Mesenchymal stem cell (in vitro differentiated cells and primary cell): ENCODE measurements at regions not wholly inside any gene's neighbourhood (a gene's known extent, or its start where the extent isn't known, plus 50 kb on each side); places are given as distances from the start of the nearest gene placed in this dataset.

Source experiments
- DNase-seq: peaks from one replicate; pipeline ENCODE4 v3.0.0-alpha.2; 2013
- H2AFZ ChIP-seq: one replicate; pipeline ENCODE4 v1.6.1; 2013; ENCODE audit warnings: low read depth, mild to moderate bottlenecking, control low read depth, inconsistent platforms, low read length, moderate library complexity
- H2AK5ac ChIP-seq: 2 replicates; pipeline ENCODE4 v1.6.1; 2013; ENCODE audit warnings: low read length, moderate library complexity, mild to moderate bottlenecking, inconsistent platforms; ENCODE audit not compliant: severe bottlenecking
- H2BK120ac ChIP-seq: one replicate; pipeline ENCODE4 v1.6.1; 2013; ENCODE audit warnings: low read depth, mild to moderate bottlenecking, inconsistent platforms, low read length, moderate library complexity
- H2BK12ac ChIP-seq, 2 experiments: one replicate each; pipeline ENCODE4 v1.6.1; 2013; ENCODE audit warnings: inconsistent platforms in 2 of 2, low read length in 2 of 2, mild to moderate bottlenecking in 2 of 2, moderate library complexity in 2 of 2, control low read depth in 1 of 2
- H2BK15ac ChIP-seq: one replicate; pipeline ENCODE4 v1.6.1; 2013; ENCODE audit warnings: mild to moderate bottlenecking, low read depth, inconsistent platforms; ENCODE audit not compliant: poor library complexity, severe bottlenecking
- H2BK5ac ChIP-seq: 2 replicates; pipeline ENCODE4 v1.6.1; 2013; ENCODE audit warnings: low read depth, mild to moderate bottlenecking, low read length, control low read depth, inconsistent platforms; ENCODE audit not compliant: poor library complexity, severe bottlenecking
- H3K14ac ChIP-seq, 2 experiments: one replicate each; pipeline ENCODE4 v1.6.1; 2013; ENCODE audit warnings: inconsistent platforms in 2 of 2, low read length in 2 of 2, control low read depth in 1 of 2, mild to moderate bottlenecking in 1 of 2, moderate library complexity in 1 of 2
- H3K18ac ChIP-seq, 2 experiments: one replicate each; pipeline ENCODE4 v1.6.1; 2013; ENCODE audit warnings: inconsistent platforms in 2 of 2, low read length in 2 of 2, control low read depth in 1 of 2, low read depth in 1 of 2, mild to moderate bottlenecking in 1 of 2
- H3K23ac ChIP-seq, 2 experiments: one replicate each; pipeline ENCODE4 v1.6.1; 2013; ENCODE audit warnings: inconsistent platforms in 2 of 2, low read length in 2 of 2, mild to moderate bottlenecking in 2 of 2, moderate library complexity in 2 of 2, control low read depth in 1 of 2
- H3K27ac ChIP-seq: 2 replicates; pipeline ENCODE4 v1.5.1; 2013; ENCODE audit warnings: mild to moderate bottlenecking, moderate library complexity, low read length, control low read depth, inconsistent platforms; ENCODE audit not compliant: poor library complexity, severe bottlenecking
- H3K27me3 ChIP-seq, 2 experiments: 2 replicates each; pipeline versions ENCODE4 v1.6.1 to v1.7.0; 2013; ENCODE audit warnings: low read length in 2 of 2, mild to moderate bottlenecking in 2 of 2, moderate library complexity in 2 of 2, control low read depth in 1 of 2, inconsistent platforms in 1 of 2; ENCODE audit not compliant: control insufficient read depth in 1 of 2, insufficient read depth in 1 of 2
- H3K36me3 ChIP-seq, 2 experiments: 2 replicates each; pipeline versions ENCODE4 v1.6.1 to v1.7.0; 2013; ENCODE audit warnings: low read length in 2 of 2, control low read depth in 1 of 2, inconsistent platforms in 1 of 2, low read depth in 1 of 2, mild to moderate bottlenecking in 1 of 2; ENCODE audit not compliant: insufficient read depth in 2 of 2, control insufficient read depth in 1 of 2
- H3K4ac ChIP-seq, 2 experiments: one replicate each; pipeline ENCODE4 v1.6.1; 2013; ENCODE audit warnings: inconsistent platforms in 2 of 2, low read length in 2 of 2, mild to moderate bottlenecking in 2 of 2, moderate library complexity in 2 of 2, control low read depth in 1 of 2, low read depth in 1 of 2
- H3K4me1 ChIP-seq: 2 replicates; pipeline ENCODE4 v1.6.1; 2013; ENCODE audit warnings: low read depth, low read length, control low read depth; ENCODE audit not compliant: control insufficient read depth, insufficient read depth
- H3K4me2 ChIP-seq: 2 replicates; pipeline ENCODE4 v1.6.1; 2013; ENCODE audit warnings: low read length, mild to moderate bottlenecking, inconsistent platforms; ENCODE audit not compliant: poor library complexity, severe bottlenecking
- H3K4me3 ChIP-seq, 2 experiments: 2 replicates each; pipeline versions ENCODE4 v1.5.1 to v1.7.0; 2013; ENCODE audit warnings: low read length in 2 of 2, mild to moderate bottlenecking in 2 of 2, control low read depth in 1 of 2, low read depth in 1 of 2; ENCODE audit not compliant: insufficient read depth in 1 of 2
- H3K79me1 ChIP-seq: replicated peaks from 2 replicates; pipeline ENCODE4 v1.6.1; 2013; ENCODE audit warnings: mild to moderate bottlenecking, control low read depth, low read length, inconsistent platforms; ENCODE audit not compliant: poor library complexity, severe bottlenecking
- H3K9ac ChIP-seq: 2 replicates; pipeline ENCODE4 v1.7.0; 2013; ENCODE audit warnings: mild to moderate bottlenecking, low read length, moderate library complexity
- H3K9me3 ChIP-seq: 2 replicates; pipeline ENCODE4 v1.7.0; 2013; ENCODE audit warnings: mild to moderate bottlenecking, low read length; ENCODE audit not compliant: control insufficient read depth
- H4K8ac ChIP-seq: one replicate; pipeline ENCODE4 v1.6.1; 2013; ENCODE audit warnings: inconsistent platforms, mild to moderate bottlenecking, low read length, moderate library complexity
- H4K91ac ChIP-seq: one replicate; pipeline ENCODE4 v1.6.1; 2013; ENCODE audit warnings: mild to moderate bottlenecking, low read length, inconsistent platforms
- WGBS: methylation state at CpG from one replicate; pipeline ENCODE4 v1.1.7; 2013; ENCODE audit warnings: mixed read lengths; 5-methylcytosine and 5-hydroxymethylcytosine counted together

DNA sequence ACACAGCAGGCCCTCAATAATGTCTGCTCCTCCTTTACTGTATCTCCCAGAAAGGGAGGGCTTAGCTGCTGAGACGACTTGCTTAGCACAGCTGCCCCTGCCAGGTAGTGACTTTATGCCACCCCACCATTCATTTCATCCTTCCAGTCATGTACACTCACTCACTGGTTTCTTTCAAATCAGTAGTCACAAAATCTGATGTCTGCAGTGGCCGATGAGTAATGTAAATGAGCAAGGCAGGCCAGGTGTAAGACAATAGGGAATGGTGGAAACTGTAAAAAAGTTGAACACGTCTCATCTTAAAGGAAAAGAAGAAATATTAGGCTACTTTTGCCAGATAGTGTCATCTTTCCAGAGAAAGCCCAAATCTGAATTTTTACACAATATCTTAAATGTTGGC lies 207.6 kb upstream of the PRICKLE2 start:
- no peak overlapping the region for H3K9ac ChIP-seq
- H3K36me3 ChIP-seq, result peaks cover 0 to 3% of the 10 kb centered on the region in 2 experiments
- no peak for DNase-seq
- H3K27me3 ChIP-seq, result peaks cover 0 to 18% of the 10 kb centered on the region in 2 experiments
- H2BK120ac ChIP-seq, result no peak overlapping the region
- H3K4me1 ChIP-seq, result no peaks in the 10 kb centered on the region
- H3K4me2 ChIP-seq, result no peak overlapping the region
- no peaks in the 10 kb centered on the region for H3K79me1 ChIP-seq
- no peak overlapping the region for H2BK5ac ChIP-seq
- no peak overlapping the region for H2AFZ ChIP-seq
- H2BK15ac ChIP-seq, result no peak overlapping the region
- 92% methylated on average over 2 of the region's 3 CpGs for WGBS
- H3K4ac ChIP-seq, result no peak overlapping the region
- no peak overlapping the region for H2BK12ac ChIP-seq
- no peak overlapping the region for H3K4me3 ChIP-seq
- no peak overlapping the region for H4K8ac ChIP-seq
- H3K9me3 ChIP-seq, result peaks cover 4% of the 10 kb centered on the region
- peak overlapping the region in 1 of 2 experiments; percentile 51 for H3K23ac ChIP-seq
- no peak overlapping the region for H4K91ac ChIP-seq
- no peak overlapping the region for H3K18ac ChIP-seq
- no peak overlapping the region for H3K14ac ChIP-seq
- H2AK5ac ChIP-seq, result no peak overlapping the region
- H3K27ac ChIP-seq, result no peak overlapping the region

DNA sequence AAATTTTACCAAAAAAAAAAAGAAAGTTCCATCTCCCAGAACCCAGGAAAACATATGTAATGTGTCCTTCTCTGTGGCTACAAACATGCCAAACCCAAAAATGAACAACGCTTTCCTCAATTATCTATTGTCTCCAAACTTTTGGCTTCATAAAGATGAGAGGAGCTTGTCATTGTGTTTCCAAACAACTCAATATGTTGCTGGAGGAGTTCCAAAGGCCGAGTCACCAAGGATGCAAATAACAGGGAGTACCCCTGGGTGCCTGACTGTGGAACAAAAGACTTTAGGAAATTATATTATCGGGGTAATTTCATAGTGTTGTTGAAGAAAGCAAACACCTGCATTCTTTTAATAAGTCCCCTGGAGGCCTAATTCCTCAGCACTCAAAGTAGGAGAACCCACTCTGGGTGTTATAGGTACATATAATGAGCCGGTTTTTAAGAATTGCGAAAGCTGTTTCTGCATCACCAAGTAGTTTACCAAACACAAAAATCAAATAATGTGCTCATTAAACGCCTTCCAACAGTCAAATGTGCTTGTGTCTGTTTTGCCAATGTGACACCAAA lies 206.3 kb upstream of the PRICKLE2 start:
- WGBS, result 76% methylated on average over 5 of the region's 6 CpGs
- peaks cover 0 to 3% of the 10 kb centered on the region in 2 experiments for H3K36me3 ChIP-seq
- H3K18ac ChIP-seq, result no peak overlapping the region
- H3K9ac ChIP-seq, result no peak overlapping the region
- H2BK15ac ChIP-seq, result no peak overlapping the region
- H3K4me2 ChIP-seq, result no peak overlapping the region
- H2BK5ac ChIP-seq, result no peak overlapping the region
- no peak overlapping the region for H2AFZ ChIP-seq
- DNase-seq, result no peak
- H2BK120ac ChIP-seq, result no peak overlapping the region
- H4K91ac ChIP-seq, result no peak overlapping the region
- H3K27me3 ChIP-seq, result peaks cover 0 to 21% of the 10 kb centered on the region in 2 experiments
- no peaks in the 10 kb centered on the region for H3K4me1 ChIP-seq
- H2AK5ac ChIP-seq, result no peak overlapping the region
- H3K79me1 ChIP-seq, result no peaks in the 10 kb centered on the region
- H2BK12ac ChIP-seq, result no peak overlapping the region
- no peak overlapping the region for H3K27ac ChIP-seq
- H3K9me3 ChIP-seq, result peaks cover 4% of the 10 kb centered on the region
- H3K23ac ChIP-seq, result no peak overlapping the region
- H3K14ac ChIP-seq, result no peak overlapping the region
- H3K4ac ChIP-seq, result no peak overlapping the region
- no peak overlapping the region for H3K4me3 ChIP-seq
- no peak overlapping the region for H4K8ac ChIP-seq

DNA sequence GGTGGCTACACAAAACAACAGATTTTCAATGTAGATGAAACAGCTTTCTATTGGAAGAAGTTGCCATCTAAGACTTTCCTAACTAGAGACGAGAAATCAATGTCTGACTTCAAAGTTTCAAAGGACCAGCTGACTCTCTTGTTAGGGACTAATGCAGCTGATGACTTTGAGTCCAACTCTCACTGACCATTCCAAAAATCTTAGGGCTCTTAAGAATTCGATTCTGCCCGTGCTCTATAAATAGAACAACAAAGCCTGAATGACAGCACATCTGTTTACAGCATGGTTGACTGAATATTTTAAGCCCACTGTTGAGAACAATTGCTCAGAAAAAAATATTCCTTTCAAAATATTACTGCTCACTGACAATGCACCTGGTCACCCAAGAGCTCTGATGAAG lies 202.4 kb upstream of the PRICKLE2 start:
- no peaks in the 10 kb centered on the region for H3K79me1 ChIP-seq
- 90% methylated on average over 3 of the region's 3 CpGs for WGBS

DNA sequence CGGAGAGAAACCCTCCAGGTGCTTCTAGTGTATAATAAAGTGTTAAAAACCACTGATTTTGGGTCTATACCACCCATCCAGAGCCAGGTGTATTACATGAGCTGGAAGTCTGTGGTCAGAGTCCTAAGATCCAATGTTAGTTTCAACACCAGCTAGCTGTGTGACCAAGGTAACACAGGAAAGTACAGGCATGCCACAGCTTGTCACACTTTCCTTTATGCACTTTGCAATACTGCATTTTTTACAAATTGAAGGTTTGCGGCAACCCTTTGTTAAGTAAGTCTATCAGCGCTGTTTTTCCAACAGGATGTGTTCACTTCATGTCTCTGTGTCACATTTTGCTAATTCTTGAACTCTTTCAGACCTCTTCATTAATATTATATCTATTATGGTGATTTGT lies 201.3 kb upstream of the PRICKLE2 start:
- no peaks in the 10 kb centered on the region for H3K4me1 ChIP-seq
- no peak overlapping the region for H2BK15ac ChIP-seq
- H2BK5ac ChIP-seq, result no peak overlapping the region
- no peak overlapping the region for H3K14ac ChIP-seq
- WGBS, result 90% methylated on average over 3 of the region's 3 CpGs
- H3K79me1 ChIP-seq, result no peaks in the 10 kb centered on the region
- no peak overlapping the region for H3K4me3 ChIP-seq
- no peak overlapping the region for H3K23ac ChIP-seq
- no peak overlapping the region for H4K8ac ChIP-seq
- H2AK5ac ChIP-seq, result no peak overlapping the region
- no peak overlapping the region for H2BK12ac ChIP-seq
- H3K27me3 ChIP-seq, result peaks cover 0 to 5% of the 10 kb centered on the region in 2 experiments
- H3K9ac ChIP-seq, result no peak overlapping the region
- no peak overlapping the region for H4K91ac ChIP-seq
- no peak overlapping the region for H2BK120ac ChIP-seq
- no peak overlapping the region for H3K4ac ChIP-seq
- no peak for DNase-seq
- H2AFZ ChIP-seq, result no peak overlapping the region
- no peak overlapping the region for H3K27ac ChIP-seq
- H3K9me3 ChIP-seq, result peaks cover 4% of the 10 kb centered on the region
- H3K18ac ChIP-seq, result no peak overlapping the region
- no peaks in the 10 kb centered on the region for H3K36me3 ChIP-seq
- H3K4me2 ChIP-seq, result no peak overlapping the region

More for the DNA sequence above, 202.4 kb upstream of the PRICKLE2 start:
- no peaks in the 10 kb centered on the region for H3K4me1 ChIP-seq
- no peak overlapping the region for H3K4me3 ChIP-seq
- peaks cover 0 to 13% of the 10 kb centered on the region in 2 experiments for H3K27me3 ChIP-seq
- no peak overlapping the region for H3K9ac ChIP-seq
- H3K4me2 ChIP-seq, result no peak overlapping the region
- no peaks in the 10 kb centered on the region for H3K36me3 ChIP-seq
- H2AFZ ChIP-seq, result no peak overlapping the region
- no peak overlapping the region for H2BK15ac ChIP-seq
- no peak overlapping the region for H3K4ac ChIP-seq
- no peak overlapping the region for H3K18ac ChIP-seq
- no peak overlapping the region for H4K8ac ChIP-seq
- H3K9me3 ChIP-seq, result peaks cover 4% of the 10 kb centered on the region
- no peak overlapping the region for H3K23ac ChIP-seq
- no peak overlapping the region for H4K91ac ChIP-seq
- no peak overlapping the region for H2BK12ac ChIP-seq
- no peak overlapping the region for H3K14ac ChIP-seq
- no peak overlapping the region for H2AK5ac ChIP-seq
- H3K27ac ChIP-seq, result no peak overlapping the region
- H2BK120ac ChIP-seq, result no peak overlapping the region
- no peak overlapping the region for H2BK5ac ChIP-seq
- DNase-seq, result no peak
